ENCODE measurements at regions not wholly inside any gene's neighbourhood (a gene's known extent, or its start where the extent isn't known, plus 50 kb on each side); places are given as distances from the start of the nearest gene placed in this dataset.
"Not testable (repeated sequence)": the region's sequence is repeated elsewhere in the genome, so short reads cannot be mapped to it uniquely, and the experiment has no call there.

DNA sequence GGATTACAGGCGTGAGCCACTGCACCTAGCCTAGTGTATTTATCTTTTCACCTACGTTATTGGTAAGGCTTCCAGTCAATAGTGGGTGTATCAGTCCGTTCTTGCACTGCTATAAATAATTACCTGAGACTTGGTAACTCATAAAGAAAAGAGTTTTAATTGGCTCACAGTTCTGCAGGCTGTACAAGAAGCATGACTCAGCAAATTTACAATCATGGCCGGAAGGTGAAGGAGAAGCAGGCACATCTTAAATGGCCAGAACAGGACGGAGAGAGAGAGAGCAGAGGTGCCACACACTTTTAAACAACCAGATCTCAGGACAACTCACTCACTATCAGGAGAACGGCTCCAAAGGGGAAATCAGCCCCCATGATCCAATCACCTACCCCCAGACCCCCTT lies 873.3 kb upstream of the AUTS2 start:
- H3K36me3 ChIP-seq (ENCODE audit: insufficient read depth, low read depth, low read length): no peaks in the 10 kb centered on the region
- H3K4me1 ChIP-seq (ENCODE audit: insufficient read depth, low read length): no peaks in the 10 kb centered on the region

DNA sequence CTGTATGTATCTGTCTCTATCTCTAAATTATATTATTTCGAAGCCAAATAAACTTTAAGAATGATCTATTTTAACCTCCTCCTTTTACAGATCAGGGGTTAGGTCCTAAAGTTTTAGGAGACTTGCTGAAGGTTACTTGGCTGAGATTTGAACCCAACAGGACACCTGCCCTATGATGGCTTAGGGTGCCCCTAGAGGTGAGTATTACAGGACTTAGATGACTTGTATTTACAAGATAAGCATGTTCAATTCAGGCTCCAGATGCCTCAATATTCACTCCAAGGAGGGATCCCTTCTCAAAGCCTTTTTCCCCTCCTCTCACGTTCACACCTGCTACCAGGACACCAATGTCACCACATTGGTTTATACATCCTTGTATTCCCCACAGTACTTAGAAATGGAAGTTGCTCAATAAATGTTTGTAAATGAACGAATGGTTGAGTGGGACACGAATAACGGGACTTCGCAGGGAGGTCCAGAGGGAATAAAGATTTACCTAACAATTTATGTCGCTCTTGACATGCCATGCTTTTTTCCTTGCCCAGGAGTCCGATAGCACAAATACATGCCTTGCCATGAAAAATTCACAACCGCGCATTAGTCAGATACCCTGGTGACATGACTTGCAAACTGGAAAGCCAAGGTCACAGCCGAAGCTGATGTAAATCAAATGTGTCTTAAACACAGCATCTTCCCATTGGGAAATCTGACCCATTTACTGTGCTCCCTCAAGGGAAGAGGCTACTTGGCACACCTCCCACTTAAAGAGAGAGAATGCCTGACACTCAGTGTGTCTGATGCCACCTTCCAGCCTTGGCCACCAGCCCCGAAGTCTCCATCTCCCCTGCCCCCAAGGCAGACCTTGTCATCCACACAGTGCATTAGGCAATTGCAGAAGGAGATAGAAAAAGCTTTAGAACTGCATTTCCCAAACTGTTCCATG lies 872.2 kb upstream of the AUTS2 start:
- Histone ChIP-seq H3K9me3 (ENCODE audit: insufficient read depth, low read depth, low read length) (no peaks in the 10 kb centered on the region), H3K36me3 (ENCODE audit: insufficient read depth, low read depth, low read length) (no peaks in the 10 kb centered on the region), H3K4me3 (ENCODE audit: low read length) (no peak overlapping the region), H3K27me3 (ENCODE audit: insufficient read depth, low read length) (no peaks in the 10 kb centered on the region), H3K27ac (ENCODE audit: low read length) (no peak overlapping the region), H3K4me1 (ENCODE audit: insufficient read depth, low read length) (no peaks in the 10 kb centered on the region), H3K9ac (ENCODE audit: low read depth, low read length) (no peak overlapping the region)

More for the DNA sequence above, 873.3 kb upstream of the AUTS2 start:
- no peak overlapping the region for H3K4me3 ChIP-seq (ENCODE audit: low read length)
- H3K9me3 ChIP-seq (ENCODE audit: insufficient read depth, low read depth, low read length): no peaks in the 10 kb centered on the region
- H3K9ac ChIP-seq (ENCODE audit: low read depth, low read length): no peak overlapping the region
- H3K27me3 ChIP-seq (ENCODE audit: insufficient read depth, low read length): no peaks in the 10 kb centered on the region
- H3K27ac ChIP-seq (ENCODE audit: low read length): no peak overlapping the region

DNA sequence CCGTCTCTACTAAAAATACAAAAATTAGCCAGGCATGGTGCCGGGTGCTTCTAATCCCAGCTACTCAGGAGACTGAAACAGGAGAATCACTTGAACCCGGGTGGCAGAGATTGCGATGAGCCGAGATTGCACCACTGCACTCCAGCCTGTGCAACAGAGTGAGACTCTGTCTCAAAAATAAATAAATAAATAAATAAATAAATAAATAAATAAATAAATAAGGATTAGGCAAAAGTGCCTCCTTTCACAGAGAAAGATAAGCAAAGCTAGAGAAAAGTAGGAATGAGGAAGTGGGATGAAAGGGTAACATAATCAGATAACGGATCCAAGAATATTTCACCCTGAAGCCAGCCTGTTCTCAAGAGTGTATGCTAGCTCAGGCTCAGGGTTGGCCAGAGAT lies 869.6 kb upstream of the AUTS2 start:
- H3K9me3 ChIP-seq (ENCODE audit: insufficient read depth, low read depth, low read length); H3K27me3 ChIP-seq (ENCODE audit: insufficient read depth, low read length); H3K27ac ChIP-seq (ENCODE audit: low read length); H3K4me3 ChIP-seq (ENCODE audit: low read length); H3K4me1 ChIP-seq (ENCODE audit: insufficient read depth, low read length); H3K9ac ChIP-seq (ENCODE audit: low read depth, low read length); H3K36me3 ChIP-seq (ENCODE audit: insufficient read depth, low read depth, low read length): not testable (repeated sequence)

DNA sequence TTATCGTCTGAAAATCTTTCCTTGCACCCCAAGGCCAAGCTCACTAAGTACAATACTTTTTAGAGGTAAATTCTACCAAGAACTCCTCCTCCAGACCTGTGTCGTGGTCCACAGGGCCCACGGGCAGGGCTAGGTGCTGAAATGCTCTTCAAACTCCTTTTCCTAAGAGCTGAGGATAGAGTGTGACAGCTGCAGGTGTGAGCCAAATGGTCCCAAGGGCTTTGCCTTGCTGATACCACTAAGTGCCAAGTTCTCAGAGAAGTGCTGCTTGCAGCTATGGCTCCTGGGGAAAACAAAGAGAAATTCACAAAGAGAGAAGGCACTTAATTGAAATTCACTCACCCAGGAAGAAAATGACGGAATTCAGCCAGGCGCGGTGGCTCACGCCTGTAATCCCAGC lies 868.9 kb upstream of the AUTS2 start:
- H3K9ac ChIP-seq (ENCODE audit: low read depth, low read length): no peak overlapping the region
- no peak overlapping the region for H3K4me3 ChIP-seq (ENCODE audit: low read length)
- H3K27ac ChIP-seq (ENCODE audit: low read length): no peak overlapping the region
- H3K4me1 ChIP-seq (ENCODE audit: insufficient read depth, low read length): no peaks in the 10 kb centered on the region
- H3K9me3 ChIP-seq (ENCODE audit: insufficient read depth, low read depth, low read length): no peaks in the 10 kb centered on the region
- no peaks in the 10 kb centered on the region for H3K27me3 ChIP-seq (ENCODE audit: insufficient read depth, low read length)
- no peaks in the 10 kb centered on the region for H3K36me3 ChIP-seq (ENCODE audit: insufficient read depth, low read depth, low read length)

DNA sequence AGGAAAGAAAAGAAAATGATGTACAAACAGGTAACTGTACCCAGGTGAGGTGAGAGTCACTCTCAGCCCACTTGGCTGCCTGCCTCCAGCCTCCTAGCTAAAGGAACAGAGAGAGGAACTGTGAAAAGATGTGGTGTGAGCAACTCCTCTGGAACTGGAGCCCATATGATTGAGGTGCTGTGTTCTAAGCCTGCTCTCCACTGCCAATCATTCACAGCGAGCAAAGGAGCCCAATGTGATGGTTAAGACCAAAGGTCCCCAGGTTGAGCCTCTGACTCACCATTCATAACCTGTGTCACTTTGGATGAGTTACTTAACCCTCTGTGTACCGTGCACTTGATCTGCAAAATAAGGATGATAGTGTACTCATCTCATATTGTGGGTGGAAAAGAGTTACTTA lies 868.1 kb upstream of the AUTS2 start:
- no peaks in the 10 kb centered on the region for H3K27me3 ChIP-seq (ENCODE audit: insufficient read depth, low read length)
- H3K4me3 ChIP-seq (ENCODE audit: low read length): no peak overlapping the region
- H3K4me1 ChIP-seq (ENCODE audit: insufficient read depth, low read length): no peaks in the 10 kb centered on the region

DNA sequence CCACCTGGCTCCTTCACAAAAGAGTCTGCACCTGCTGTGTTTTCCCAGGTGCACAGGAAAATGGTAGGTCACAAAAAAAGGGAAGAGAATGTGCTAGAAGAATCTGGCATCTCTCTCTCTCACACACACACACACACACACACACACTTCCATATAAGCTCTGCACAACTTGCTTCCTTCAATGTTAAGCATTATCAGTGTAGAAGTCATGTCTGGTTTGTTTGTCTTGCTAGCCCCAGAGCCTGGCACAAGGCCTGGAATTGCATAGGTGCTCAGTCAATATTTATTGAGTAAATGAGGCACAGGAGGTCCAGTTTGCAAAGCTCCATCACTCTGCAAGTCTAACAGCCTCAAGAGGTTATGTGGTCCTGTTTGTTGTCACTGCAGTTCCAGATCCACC lies 867.3 kb upstream of the AUTS2 start:
- no peaks in the 10 kb centered on the region for H3K9me3 ChIP-seq (ENCODE audit: insufficient read depth, low read depth, low read length)
- H3K4me3 ChIP-seq (ENCODE audit: low read length): no peak overlapping the region
- no peak overlapping the region for H3K27ac ChIP-seq (ENCODE audit: low read length)
- H3K36me3 ChIP-seq (ENCODE audit: insufficient read depth, low read depth, low read length): no peaks in the 10 kb centered on the region
- H3K9ac ChIP-seq (ENCODE audit: low read depth, low read length): no peak overlapping the region
- no peaks in the 10 kb centered on the region for H3K27me3 ChIP-seq (ENCODE audit: insufficient read depth, low read length)
- no peaks in the 10 kb centered on the region for H3K4me1 ChIP-seq (ENCODE audit: insufficient read depth, low read length)

More for the DNA sequence above, 868.1 kb upstream of the AUTS2 start:
- Histone ChIP-seq H3K27ac (ENCODE audit: low read length) (no peak overlapping the region), H3K36me3 (ENCODE audit: insufficient read depth, low read depth, low read length) (no peaks in the 10 kb centered on the region), H3K9me3 (ENCODE audit: insufficient read depth, low read depth, low read length) (no peaks in the 10 kb centered on the region), H3K9ac (ENCODE audit: low read depth, low read length) (no peak overlapping the region)

DNA sequence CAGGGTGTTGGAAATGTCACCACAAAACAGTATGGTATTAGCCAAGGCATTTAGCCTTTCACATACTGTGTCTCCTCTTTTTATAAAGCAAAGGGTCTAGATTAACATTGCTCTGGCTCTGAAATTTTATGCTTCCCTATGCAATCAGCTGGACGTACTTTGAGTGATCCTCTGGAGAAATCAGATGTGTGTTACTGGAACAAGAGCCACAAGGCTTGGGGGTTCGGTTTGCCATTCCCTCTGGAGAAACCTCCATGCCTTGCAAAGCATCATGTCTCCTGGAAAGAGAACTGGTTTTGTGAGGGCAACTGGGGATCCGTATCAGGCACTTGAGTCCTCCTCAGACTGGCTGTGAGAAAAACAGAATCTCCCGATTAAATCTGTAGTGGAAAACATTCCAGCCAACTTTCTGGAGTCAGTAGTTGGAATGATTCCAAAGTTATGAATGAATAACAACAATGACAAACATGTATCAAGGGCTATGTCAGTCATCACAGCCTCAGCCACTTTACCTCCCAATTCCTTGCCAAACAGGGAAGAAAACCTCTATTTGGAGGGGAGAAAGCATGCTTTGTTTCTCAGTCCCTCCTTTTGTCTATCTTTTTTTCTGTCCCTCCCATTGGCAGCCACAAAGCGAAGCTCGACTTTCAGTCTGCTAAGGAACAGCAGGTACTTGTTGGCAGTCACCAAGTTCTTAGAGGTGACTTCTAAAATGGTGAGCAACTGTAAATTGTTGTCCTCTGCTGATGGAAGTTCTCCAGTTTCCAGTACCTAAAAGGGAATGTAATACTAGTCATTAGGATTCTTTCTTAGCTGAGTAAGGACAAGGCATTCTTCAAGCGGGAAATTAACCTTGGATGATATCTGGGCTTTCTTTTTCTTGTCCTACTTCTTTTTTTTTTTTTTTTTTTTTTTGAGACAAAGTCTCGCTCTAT lies 864.8 kb upstream of the AUTS2 start:
- no peaks in the 10 kb centered on the region for H3K36me3 ChIP-seq (ENCODE audit: insufficient read depth, low read depth, low read length)
- H3K9me3 ChIP-seq (ENCODE audit: insufficient read depth, low read depth, low read length): no peaks in the 10 kb centered on the region
- no peak overlapping the region for H3K9ac ChIP-seq (ENCODE audit: low read depth, low read length)
- H3K27ac ChIP-seq (ENCODE audit: low read length): no peak overlapping the region
- H3K4me1 ChIP-seq (ENCODE audit: insufficient read depth, low read length): no peaks in the 10 kb centered on the region
- no peak overlapping the region for H3K4me3 ChIP-seq (ENCODE audit: low read length)
- no peaks in the 10 kb centered on the region for H3K27me3 ChIP-seq (ENCODE audit: insufficient read depth, low read length)

DNA sequence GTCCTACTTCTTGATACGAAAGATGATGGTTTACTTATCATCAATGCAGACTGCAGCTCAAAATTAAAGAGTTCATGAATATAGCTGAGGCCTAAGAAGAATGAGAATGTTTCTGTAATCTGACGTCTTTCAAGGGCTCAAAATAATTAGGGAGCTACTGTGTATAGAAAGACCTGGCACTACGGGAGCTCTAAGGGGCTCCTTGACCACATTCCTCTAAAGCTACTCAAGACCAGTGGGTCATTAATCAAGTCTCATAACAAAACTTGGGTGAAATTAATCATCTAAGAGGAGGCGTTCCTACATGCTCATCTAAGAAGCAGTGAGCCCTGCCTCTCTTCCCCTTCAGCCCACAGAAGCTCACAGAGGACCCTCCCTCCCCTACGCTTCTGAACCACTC lies 863.8 kb upstream of the AUTS2 start:
- no peaks in the 10 kb centered on the region for H3K9me3 ChIP-seq (ENCODE audit: insufficient read depth, low read depth, low read length)
- H3K27me3 ChIP-seq (ENCODE audit: insufficient read depth, low read length): no peaks in the 10 kb centered on the region
- H3K27ac ChIP-seq (ENCODE audit: low read length): no peak overlapping the region
- no peak overlapping the region for H3K9ac ChIP-seq (ENCODE audit: low read depth, low read length)
- H3K4me3 ChIP-seq (ENCODE audit: low read length): no peak overlapping the region
- H3K4me1 ChIP-seq (ENCODE audit: insufficient read depth, low read length): no peaks in the 10 kb centered on the region
- no peaks in the 10 kb centered on the region for H3K36me3 ChIP-seq (ENCODE audit: insufficient read depth, low read depth, low read length)

DNA sequence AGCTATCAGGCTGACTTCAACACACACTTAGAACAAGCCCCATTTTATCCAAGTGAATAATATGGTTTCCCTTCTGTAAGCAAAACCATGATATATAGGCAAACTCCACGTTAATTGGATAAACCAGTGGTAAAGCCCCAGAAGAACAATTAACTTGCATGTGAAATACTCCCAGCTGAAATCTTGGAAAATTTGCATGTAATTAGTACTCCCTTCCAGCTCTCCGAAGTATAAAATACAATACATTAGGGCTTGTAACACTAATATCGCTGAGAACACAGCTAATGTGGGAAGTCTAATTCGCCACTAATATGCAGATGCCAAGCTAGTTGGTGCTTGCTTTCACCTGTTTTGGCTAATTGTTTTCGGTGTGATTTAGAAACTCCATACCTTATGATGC lies 859.0 kb upstream of the AUTS2 start:
- no peaks in the 10 kb centered on the region for H3K36me3 ChIP-seq (ENCODE audit: insufficient read depth, low read depth, low read length)
- H3K4me1 ChIP-seq (ENCODE audit: insufficient read depth, low read length): peaks cover 4% of the 10 kb centered on the region; the same call in 1 of the 2 replicates
- no peak overlapping the region for H3K27ac ChIP-seq (ENCODE audit: low read length)
- H3K27me3 ChIP-seq (ENCODE audit: insufficient read depth, low read length): no peaks in the 10 kb centered on the region
- H3K9me3 ChIP-seq (ENCODE audit: insufficient read depth, low read depth, low read length): no peaks in the 10 kb centered on the region
- no peak overlapping the region for H3K4me3 ChIP-seq (ENCODE audit: low read length)
- no peak overlapping the region for H3K9ac ChIP-seq (ENCODE audit: low read depth, low read length)

DNA sequence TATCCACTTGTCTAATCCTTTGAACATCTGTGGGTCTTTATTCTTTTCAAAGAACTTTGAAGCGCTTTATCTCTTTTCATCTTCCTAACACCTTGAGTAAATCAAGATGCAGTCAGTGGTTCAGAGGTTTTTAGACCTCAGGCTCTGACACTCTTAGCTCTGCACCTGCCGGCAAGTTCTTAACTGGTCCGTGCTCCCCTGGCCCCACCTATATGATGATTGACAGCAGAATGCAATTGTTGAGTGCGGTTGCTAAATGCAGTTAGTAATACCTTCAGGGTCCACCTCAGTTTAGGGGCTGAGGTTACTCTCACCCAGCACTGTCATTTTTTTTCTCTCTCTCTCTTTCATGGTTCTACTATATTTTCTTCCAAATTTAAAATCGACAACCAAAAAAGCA lies 854.2 kb upstream of the AUTS2 start:
- H3K36me3 ChIP-seq (ENCODE audit: insufficient read depth, low read depth, low read length): no peaks in the 10 kb centered on the region
- H3K27me3 ChIP-seq (ENCODE audit: insufficient read depth, low read length): no peaks in the 10 kb centered on the region
- H3K4me3 ChIP-seq (ENCODE audit: low read length): no peak overlapping the region
- no peaks in the 10 kb centered on the region for H3K9me3 ChIP-seq (ENCODE audit: insufficient read depth, low read depth, low read length)
- H3K27ac ChIP-seq (ENCODE audit: low read length): no peak overlapping the region
- no peak overlapping the region for H3K9ac ChIP-seq (ENCODE audit: low read depth, low read length)
- peaks cover 4% of the 10 kb centered on the region; the same call in 1 of the 2 replicates for H3K4me1 ChIP-seq (ENCODE audit: insufficient read depth, low read length)

DNA sequence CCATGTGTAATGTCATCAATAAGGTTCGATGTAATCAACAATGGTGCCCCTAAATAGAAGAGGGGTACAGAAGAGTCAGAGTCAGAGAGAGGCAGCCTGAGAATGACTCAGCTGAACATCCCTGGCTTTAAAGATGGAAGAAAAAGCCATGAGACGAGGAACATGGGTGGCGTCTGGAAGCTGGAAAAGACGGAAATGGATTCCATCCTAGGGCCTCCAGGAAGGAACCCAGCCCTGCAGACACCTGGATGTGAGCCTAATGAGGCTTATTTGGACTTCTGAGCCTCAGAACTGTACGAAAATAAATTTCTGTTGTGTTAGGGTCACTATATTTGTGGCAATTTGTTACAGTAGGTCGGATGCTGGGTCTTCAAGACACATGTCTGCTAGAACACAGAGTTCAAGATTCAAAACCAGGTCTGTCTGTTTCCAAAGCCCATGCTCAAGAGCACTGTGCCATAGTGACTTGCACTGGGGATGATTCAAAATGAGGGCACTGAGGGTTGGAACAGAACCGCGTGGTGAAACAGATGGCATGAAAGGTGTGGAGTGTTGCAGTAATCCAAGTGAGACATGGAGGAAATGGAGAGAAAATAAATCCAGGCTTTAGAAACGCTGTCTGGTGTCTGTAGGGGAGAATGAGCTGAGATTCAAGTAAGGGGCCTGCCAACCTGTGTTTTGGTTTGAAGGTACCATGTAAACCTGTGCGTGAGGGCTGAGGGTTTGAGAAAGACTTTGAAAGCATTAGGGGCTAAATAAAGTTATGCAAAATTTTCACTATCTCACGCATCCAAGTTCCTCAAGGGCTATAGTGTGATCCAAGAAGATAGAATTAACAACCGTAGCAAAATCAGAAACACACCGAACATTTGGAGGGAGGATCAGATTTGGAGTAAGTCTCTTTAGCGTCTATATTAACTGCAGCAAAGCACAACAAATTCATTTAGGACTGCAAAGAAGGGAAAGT lies 849.1 kb upstream of the AUTS2 start:
- Histone ChIP-seq H3K27me3 (ENCODE audit: insufficient read depth, low read length) (no peaks in the 10 kb centered on the region), H3K4me1 (ENCODE audit: insufficient read depth, low read length) (no peaks in the 10 kb centered on the region), H3K4me3 (ENCODE audit: low read length) (no peak overlapping the region), H3K9me3 (ENCODE audit: insufficient read depth, low read depth, low read length) (no peaks in the 10 kb centered on the region), H3K27ac (ENCODE audit: low read length) (no peak overlapping the region), H3K36me3 (ENCODE audit: insufficient read depth, low read depth, low read length) (no peaks in the 10 kb centered on the region), H3K9ac (ENCODE audit: low read depth, low read length) (no peak overlapping the region)

Measured in iPS-20b (cell line).